ENCODE measurements at regions not wholly inside any gene's neighbourhood (a gene's known extent, or its start where the extent isn't known, plus 50 kb on each side); places are given as distances from the start of the nearest gene placed in this dataset.
"Not testable (repeated sequence)": the region's sequence is repeated elsewhere in the genome, so short reads cannot be mapped to it uniquely, and the experiment has no call there.

DNA sequence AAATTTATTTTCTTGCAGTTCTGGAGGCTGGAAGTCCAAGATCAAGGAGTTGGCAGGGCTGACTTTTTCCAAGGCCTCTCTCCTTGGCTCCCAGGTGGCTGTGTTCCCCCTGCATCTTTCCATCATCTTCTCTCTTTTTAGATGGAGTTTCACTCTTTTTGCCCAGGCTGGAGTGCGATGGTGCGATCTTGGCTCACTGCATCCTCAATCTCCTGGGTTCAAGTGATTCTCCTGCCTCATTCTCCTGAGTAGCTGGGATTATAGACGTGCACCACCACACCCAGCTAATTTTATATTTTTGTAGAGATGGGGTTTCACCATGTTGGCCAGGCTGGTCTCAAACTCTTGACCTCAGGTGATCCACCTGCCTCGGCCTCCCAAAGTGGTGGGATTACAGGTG is 411.1 kb downstream of the RPS24 start:
- H3K27ac ChIP-seq (ENCODE audit: low read depth in 2 of 2, low read length in 1 of 2); H3K9me2 ChIP-seq; H3K4me2 ChIP-seq; H3K79me2 ChIP-seq (ENCODE audit: insufficient read depth); POLR2A ChIA-PET; DNase-seq; H3K27me3 ChIP-seq (ENCODE audit: insufficient read depth); H3K36me3 ChIP-seq (replicated peaks in 1 of 2; ENCODE audit: control insufficient read depth in 1 of 2, insufficient read depth in 2 of 2, low read length in 1 of 2); H3K9me3 ChIP-seq; H3K4me3 ChIP-seq (ENCODE audit: low read depth in 2 of 2, low read length in 1 of 2); H3F3A ChIP-seq (replicated peaks; ENCODE audit: insufficient read depth); H4K20me1 ChIP-seq (ENCODE audit: insufficient read depth); H3K9ac ChIP-seq; H2AFZ ChIP-seq (ENCODE audit: low read depth): not testable (repeated sequence)
- peaks cover 4 to 28% of the 10 kb centered on the region in 2 experiments; a peak in 1 of 4 replicates for H3K4me1 ChIP-seq (ENCODE audit: control insufficient read depth in 1 of 2, insufficient read depth in 2 of 2, low read depth in 1 of 2, low read length in 1 of 2)
- WGBS (ENCODE audit: low lambda C conversion rate): 92% methylated on average over 4 of the region's 4 CpGs
- CTCF ChIA-PET: interaction anchor here (1.3 kb wide), 1 partner anchor 28 kb away, joined by 3 read pairs; no protein-coding TSS in a partner anchor

DNA sequence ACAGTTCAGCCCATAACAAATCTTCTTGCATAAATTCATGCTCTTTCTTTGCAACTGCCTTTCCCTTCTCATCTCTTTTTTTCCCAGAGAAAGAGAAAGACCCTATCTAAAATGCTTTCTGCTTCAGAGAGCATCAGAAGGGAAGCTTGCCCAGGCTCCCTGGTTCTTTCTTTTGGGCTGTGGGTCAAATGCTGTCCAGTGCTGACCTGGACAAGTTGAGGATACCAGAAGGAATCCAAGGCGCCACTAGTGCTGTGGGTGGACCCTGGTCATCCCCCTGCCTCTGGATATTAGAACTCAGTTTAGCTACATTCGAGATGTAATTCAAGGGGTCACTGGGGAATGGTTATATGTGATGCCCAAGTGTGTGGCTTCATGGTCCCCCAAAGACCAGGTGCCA is 411.6 kb downstream of the RPS24 start:
- Histone ChIP-seq H2AFZ (ENCODE audit: low read depth) (no peak overlapping the region), H3K79me2 (ENCODE audit: insufficient read depth) (no peaks in the 10 kb centered on the region), H3K9ac (no peak overlapping the region), H4K20me1 (ENCODE audit: insufficient read depth) (no peaks in the 10 kb centered on the region), H3K4me3 (ENCODE audit: low read depth in 2 of 2, low read length in 1 of 2) (no peak overlapping the region), H3K4me1 (ENCODE audit: control insufficient read depth in 1 of 2, insufficient read depth in 2 of 2, low read depth in 1 of 2, low read length in 1 of 2) (peaks cover 4 to 30% of the 10 kb centered on the region in 2 experiments; a peak in 1 of 4 replicates), H3K36me3 (replicated peaks in 1 of 2; ENCODE audit: control insufficient read depth in 1 of 2, insufficient read depth in 2 of 2, low read length in 1 of 2) (no peaks in the 10 kb centered on the region), H3F3A (replicated peaks; ENCODE audit: insufficient read depth) (peaks cover 7% of the 10 kb centered on the region), H3K27me3 (ENCODE audit: insufficient read depth) (no peaks in the 10 kb centered on the region), H3K4me2 (no peak overlapping the region), H3K9me2 (no peaks in the 10 kb centered on the region), H3K9me3 (no peaks in the 10 kb centered on the region), H3K27ac (ENCODE audit: low read depth in 2 of 2, low read length in 1 of 2) (no peak overlapping the region)
- POLR2A ChIA-PET: no interaction called here
- CTCF ChIA-PET: interaction anchor here (1.1 to 1.3 kb wide), 3 partner anchors 11 to 189 kb away, joined by 3 read pairs; no protein-coding TSS in a partner anchor
- TF ChIP-seq, protein P1, sequence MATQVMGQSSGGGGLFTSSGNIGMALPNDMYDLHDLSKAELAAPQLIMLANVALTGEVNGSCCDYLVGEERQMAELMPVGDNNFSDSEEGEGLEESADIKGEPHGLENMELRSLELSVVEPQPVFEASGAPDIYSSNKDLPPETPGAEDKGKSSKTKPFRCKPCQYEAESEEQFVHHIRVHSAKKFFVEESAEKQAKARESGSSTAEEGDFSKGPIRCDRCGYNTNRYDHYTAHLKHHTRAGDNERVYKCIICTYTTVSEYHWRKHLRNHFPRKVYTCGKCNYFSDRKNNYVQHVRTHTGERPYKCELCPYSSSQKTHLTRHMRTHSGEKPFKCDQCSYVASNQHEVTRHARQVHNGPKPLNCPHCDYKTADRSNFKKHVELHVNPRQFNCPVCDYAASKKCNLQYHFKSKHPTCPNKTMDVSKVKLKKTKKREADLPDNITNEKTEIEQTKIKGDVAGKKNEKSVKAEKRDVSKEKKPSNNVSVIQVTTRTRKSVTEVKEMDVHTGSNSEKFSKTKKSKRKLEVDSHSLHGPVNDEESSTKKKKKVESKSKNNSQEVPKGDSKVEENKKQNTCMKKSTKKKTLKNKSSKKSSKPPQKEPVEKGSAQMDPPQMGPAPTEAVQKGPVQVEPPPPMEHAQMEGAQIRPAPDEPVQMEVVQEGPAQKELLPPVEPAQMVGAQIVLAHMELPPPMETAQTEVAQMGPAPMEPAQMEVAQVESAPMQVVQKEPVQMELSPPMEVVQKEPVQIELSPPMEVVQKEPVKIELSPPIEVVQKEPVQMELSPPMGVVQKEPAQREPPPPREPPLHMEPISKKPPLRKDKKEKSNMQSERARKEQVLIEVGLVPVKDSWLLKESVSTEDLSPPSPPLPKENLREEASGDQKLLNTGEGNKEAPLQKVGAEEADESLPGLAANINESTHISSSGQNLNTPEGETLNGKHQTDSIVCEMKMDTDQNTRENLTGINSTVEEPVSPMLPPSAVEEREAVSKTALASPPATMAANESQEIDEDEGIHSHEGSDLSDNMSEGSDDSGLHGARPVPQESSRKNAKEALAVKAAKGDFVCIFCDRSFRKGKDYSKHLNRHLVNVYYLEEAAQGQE (IDR thresholded peaks at IDR 0.05; ENCODE audit: low read depth, low read length): peak; percentile 73
- no peak for TF ChIP-seq RXRA (IDR thresholded peaks at IDR 0.05; ENCODE audit: borderline replicate concordance, low read depth)
- no peak for DNase-seq
- WGBS (ENCODE audit: low lambda C conversion rate): 67% methylated on average over 1 of the region's 2 CpGs

DNA sequence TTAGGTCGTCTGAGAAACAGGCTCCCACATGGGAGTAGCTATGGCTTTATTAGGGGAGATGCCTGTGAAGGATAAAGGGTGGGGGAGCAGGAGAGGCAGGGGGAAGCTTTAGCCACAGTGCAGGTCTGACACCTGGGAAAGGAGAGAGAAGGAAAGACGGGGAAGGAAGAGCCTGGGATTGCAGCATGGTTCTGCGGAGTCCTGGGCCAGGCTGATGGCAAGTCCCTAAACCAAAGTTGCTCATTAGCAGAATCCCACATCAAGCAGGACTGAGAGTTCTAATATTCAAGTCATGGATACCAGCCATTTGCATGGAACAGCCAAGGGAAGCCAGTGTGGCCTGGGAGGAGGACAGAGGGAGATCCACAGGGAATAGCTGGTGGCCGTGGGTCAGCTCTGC is 414.8 kb downstream of the RPS24 start:
- Histone ChIP-seq H3K9me2 (no peaks in the 10 kb centered on the region), H3K9ac (no peak overlapping the region), H3K4me2 (no peak overlapping the region), H3K4me3 (ENCODE audit: low read depth in 2 of 2, low read length in 1 of 2) (no peak overlapping the region), H3K9me3 (no peaks in the 10 kb centered on the region), H2AFZ (ENCODE audit: low read depth) (no peak overlapping the region), H3K4me1 (ENCODE audit: control insufficient read depth in 1 of 2, insufficient read depth in 2 of 2, low read depth in 1 of 2, low read length in 1 of 2) (peaks cover 4 to 33% of the 10 kb centered on the region in 2 experiments; a peak in 1 of 4 replicates), H3K27me3 (ENCODE audit: insufficient read depth) (no peaks in the 10 kb centered on the region), H3K36me3 (replicated peaks in 1 of 2; ENCODE audit: control insufficient read depth in 1 of 2, insufficient read depth in 2 of 2, low read length in 1 of 2) (no peaks in the 10 kb centered on the region), H3F3A (replicated peaks; ENCODE audit: insufficient read depth) (peaks cover 7% of the 10 kb centered on the region), H4K20me1 (ENCODE audit: insufficient read depth) (no peaks in the 10 kb centered on the region), H3K27ac (ENCODE audit: low read depth in 2 of 2, low read length in 1 of 2) (no peak overlapping the region), H3K79me2 (ENCODE audit: insufficient read depth) (no peaks in the 10 kb centered on the region)
- POLR2A ChIA-PET: no interaction called here
- CTCF ChIA-PET: interaction anchor here (1.1 to 1.2 kb wide), 2 partner anchors 10 to 17 kb away, joined by 3 read pairs; no protein-coding TSS in a partner anchor
- WGBS (ENCODE audit: low lambda C conversion rate): 69% methylated on average over 4 of the region's 4 CpGs
- TF ChIP-seq, protein P2, sequence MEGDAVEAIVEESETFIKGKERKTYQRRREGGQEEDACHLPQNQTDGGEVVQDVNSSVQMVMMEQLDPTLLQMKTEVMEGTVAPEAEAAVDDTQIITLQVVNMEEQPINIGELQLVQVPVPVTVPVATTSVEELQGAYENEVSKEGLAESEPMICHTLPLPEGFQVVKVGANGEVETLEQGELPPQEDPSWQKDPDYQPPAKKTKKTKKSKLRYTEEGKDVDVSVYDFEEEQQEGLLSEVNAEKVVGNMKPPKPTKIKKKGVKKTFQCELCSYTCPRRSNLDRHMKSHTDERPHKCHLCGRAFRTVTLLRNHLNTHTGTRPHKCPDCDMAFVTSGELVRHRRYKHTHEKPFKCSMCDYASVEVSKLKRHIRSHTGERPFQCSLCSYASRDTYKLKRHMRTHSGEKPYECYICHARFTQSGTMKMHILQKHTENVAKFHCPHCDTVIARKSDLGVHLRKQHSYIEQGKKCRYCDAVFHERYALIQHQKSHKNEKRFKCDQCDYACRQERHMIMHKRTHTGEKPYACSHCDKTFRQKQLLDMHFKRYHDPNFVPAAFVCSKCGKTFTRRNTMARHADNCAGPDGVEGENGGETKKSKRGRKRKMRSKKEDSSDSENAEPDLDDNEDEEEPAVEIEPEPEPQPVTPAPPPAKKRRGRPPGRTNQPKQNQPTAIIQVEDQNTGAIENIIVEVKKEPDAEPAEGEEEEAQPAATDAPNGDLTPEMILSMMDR (IDR thresholded peaks at IDR 0.05): no peak
- TF ChIP-seq EP300 (IDR thresholded peaks at IDR 0.05; ENCODE audit: borderline replicate concordance in 1 of 2, low read depth in 1 of 2, low read length in 1 of 2) (no peak), MXI1 (IDR thresholded peaks at IDR 0.05; ENCODE audit: low read depth, low read length) (no peak), TEAD4 (IDR thresholded peaks at IDR 0.05; ENCODE audit: borderline replicate concordance, insufficient read depth) (no peak), FOSL2 (IDR thresholded peaks at IDR 0.05; ENCODE audit: borderline replicate concordance, low read depth) (no peak), SMC3 (IDR thresholded peaks at IDR 0.05; ENCODE audit: low read depth, low read length) (no peak), SIN3A (IDR thresholded peaks at IDR 0.05; ENCODE audit: borderline replicate concordance, low read depth, low read length) (no peak), RAD21 (IDR thresholded peaks at IDR 0.05; ENCODE audit: low read length) (no peak)
- TF ChIP-seq, protein P3, sequence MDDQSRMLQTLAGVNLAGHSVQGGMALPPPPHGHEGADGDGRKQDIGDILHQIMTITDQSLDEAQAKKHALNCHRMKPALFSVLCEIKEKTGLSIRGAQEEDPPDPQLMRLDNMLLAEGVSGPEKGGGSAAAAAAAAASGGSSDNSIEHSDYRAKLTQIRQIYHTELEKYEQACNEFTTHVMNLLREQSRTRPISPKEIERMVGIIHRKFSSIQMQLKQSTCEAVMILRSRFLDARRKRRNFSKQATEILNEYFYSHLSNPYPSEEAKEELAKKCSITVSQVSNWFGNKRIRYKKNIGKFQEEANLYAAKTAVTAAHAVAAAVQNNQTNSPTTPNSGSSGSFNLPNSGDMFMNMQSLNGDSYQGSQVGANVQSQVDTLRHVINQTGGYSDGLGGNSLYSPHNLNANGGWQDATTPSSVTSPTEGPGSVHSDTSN (IDR thresholded peaks at IDR 0.05): no peak
- TF ChIP-seq, protein P4, sequence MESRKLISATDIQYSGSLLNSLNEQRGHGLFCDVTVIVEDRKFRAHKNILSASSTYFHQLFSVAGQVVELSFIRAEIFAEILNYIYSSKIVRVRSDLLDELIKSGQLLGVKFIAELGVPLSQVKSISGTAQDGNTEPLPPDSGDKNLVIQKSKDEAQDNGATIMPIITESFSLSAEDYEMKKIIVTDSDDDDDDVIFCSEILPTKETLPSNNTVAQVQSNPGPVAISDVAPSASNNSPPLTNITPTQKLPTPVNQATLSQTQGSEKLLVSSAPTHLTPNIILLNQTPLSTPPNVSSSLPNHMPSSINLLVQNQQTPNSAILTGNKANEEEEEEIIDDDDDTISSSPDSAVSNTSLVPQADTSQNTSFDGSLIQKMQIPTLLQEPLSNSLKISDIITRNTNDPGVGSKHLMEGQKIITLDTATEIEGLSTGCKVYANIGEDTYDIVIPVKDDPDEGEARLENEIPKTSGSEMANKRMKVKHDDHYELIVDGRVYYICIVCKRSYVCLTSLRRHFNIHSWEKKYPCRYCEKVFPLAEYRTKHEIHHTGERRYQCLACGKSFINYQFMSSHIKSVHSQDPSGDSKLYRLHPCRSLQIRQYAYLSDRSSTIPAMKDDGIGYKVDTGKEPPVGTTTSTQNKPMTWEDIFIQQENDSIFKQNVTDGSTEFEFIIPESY (IDR thresholded peaks at IDR 0.05; ENCODE audit: borderline replicate concordance, low read depth): no peak
- no peak for DNase-seq
